A549 (cell line): ENCODE measurements at regions not wholly inside any gene's neighbourhood (a gene's known extent, or its start where the extent isn't known, plus 50 kb on each side); places are given as distances from the start of the nearest gene placed in this dataset.

Experiments used
- ATAC-seq, 2 experiments: fragments of 200-7000 bp in 1 of 2; fragments of >200 bp in 1 of 2; cut with Nextera tagmentation in 1 of 2; cut with Tn5 transposase in 1 of 2; 3 replicates each; pipeline versions ENCODE4 v1.8.0 to v1.9.1; 2018 to 2020; ENCODE audit warnings: mild to moderate bottlenecking in 1 of 2, moderate library complexity in 1 of 2
- CTCF ChIA-PET: fragments of 300-600 bp; sonication (Branson Sonifier 250); formaldehyde crosslinking; extraction: SDS; loops from one replicate; lab custom pipeline; 2021; ENCODE audit warnings: antibody characterized with exemption, inconsistent platforms; lab: Yijun Ruan, JAX
- POLR2A ChIA-PET: fragments of 350-600 bp; formaldehyde crosslinking; extraction: SDS; loops from one replicate; lab custom pipeline; 2021; ENCODE audit warnings: antibody characterized with exemption, inconsistent platforms; lab: Yijun Ruan, JAX
- DNase-seq, 2 experiments: peaks; one replicate each; pipeline versions ENCODE4 v3.0.0 to v3.0.0-alpha.2; 2011 to 2016; ENCODE audit warnings: low read depth in 1 of 2, low spot score in 1 of 2
- FAIRE-seq: peaks from 2 replicates; lab custom pipeline; 2011; peaks lifted over from hg19 to GRCh38; lab: Jason Lieb, UNC
- H3K27ac ChIP-seq, 2 experiments: fragments of >200 bp; sonication (Bioruptor Twin); formaldehyde crosslinking; 3 replicates each; pipeline ENCODE4 v1.5.1; 2016 to 2017
- H3K4me1 ChIP-seq: fragments of >200 bp; sonication (Bioruptor Twin); formaldehyde crosslinking; 3 replicates; pipeline ENCODE4 v1.6.1; 2016
- H3K4me2 ChIP-seq: fragments of >200 bp; sonication (Bioruptor Twin); formaldehyde crosslinking; 3 replicates; pipeline ENCODE4 v1.6.1; 2016
- H3K4me3 ChIP-seq: fragments of >200 bp; sonication (Bioruptor Twin); formaldehyde crosslinking; 3 replicates; pipeline ENCODE4 v1.5.1; 2016
- H3K9me3 ChIP-seq: fragments of >200 bp; sonication (Bioruptor Twin); formaldehyde crosslinking; 3 replicates; pipeline ENCODE4 v1.6.1; 2016
- BHLHE40 ChIP-seq: IDR thresholded peaks from 2 replicates; pipeline ENCODE4 v1.6.1; 2012; ENCODE audit warnings: low read depth, low read length, inconsistent platforms
- CBX2 ChIP-seq: fragments of 200-600 bp; sonication (generic); IDR thresholded peaks from 2 replicates; pipeline ENCODE4 v1.6.1; 2016; ENCODE audit warnings: low read depth, mild to moderate bottlenecking, borderline replicate concordance
- CBX8 ChIP-seq: fragments of 200-600 bp; sonication (generic); IDR thresholded peaks from 2 replicates; pipeline ENCODE4 v1.6.1; 2016
- CEBPB ChIP-seq, 2 experiments: fragments of >200 bp in 1 of 2; sonication (Bioruptor Twin) in 1 of 2; formaldehyde crosslinking in 1 of 2; IDR thresholded peaks; 2 replicates each; pipeline ENCODE4 v1.6.1; 2012 to 2016
- CHD4 ChIP-seq: fragments of 200-600 bp; sonication (generic); IDR thresholded peaks from 2 replicates; pipeline ENCODE4 v1.6.1; 2016; ENCODE audit warnings: antibody characterized with exemption, mild to moderate bottlenecking, borderline replicate concordance
- CTCF ChIP-seq: fragments of >200 bp; sonication (Bioruptor Twin); formaldehyde crosslinking; IDR thresholded peaks from 3 replicates; pipeline ENCODE4 v1.5.1; 2016
- EHMT2 ChIP-seq: fragments of 200-600 bp; sonication (generic); IDR thresholded peaks from 2 replicates; pipeline ENCODE4 v1.6.1; 2016; ENCODE audit warnings: antibody characterized with exemption, low read depth, mild to moderate bottlenecking, moderate library complexity
- FOSL2 ChIP-seq, 2 experiments: fragments of 450-650 bp in 1 of 2; fragments of >200 bp in 1 of 2; sonication (Bioruptor Twin) in 1 of 2; formaldehyde crosslinking; IDR thresholded peaks; 2 replicates each; pipeline versions ENCODE4 v1.5.0 to v1.6.1; 2016 to 2020; ENCODE audit warnings: mild to moderate bottlenecking in 1 of 2, moderate library complexity in 1 of 2
- HMGXB4 ChIP-seq: fragments of 250-450 bp; sonication (Bioruptor Pico); IDR thresholded peaks from 2 replicates; pipeline ENCODE4 v1.5.0; 2021; ENCODE audit warnings: mild to moderate bottlenecking, moderate library complexity, borderline replicate concordance
- JUN ChIP-seq, 2 experiments: fragments of >200 bp; sonication (Bioruptor Twin); formaldehyde crosslinking; IDR thresholded peaks; 2 replicates in 1 of 2; 3 replicates in 1 of 2; pipeline ENCODE4 v1.6.1; 2016 to 2017
- KDM1A ChIP-seq: fragments of 200-600 bp; sonication (generic); IDR thresholded peaks from 2 replicates; pipeline ENCODE4 v1.6.1; 2016; ENCODE audit warnings: low read depth, mild to moderate bottlenecking
- NR3C1 ChIP-seq: fragments of >200 bp; sonication (Bioruptor Twin); formaldehyde crosslinking; IDR thresholded peaks from 3 replicates; pipeline ENCODE4 v1.6.1; 2017
- POLR2AphosphoS2 ChIP-seq: conservative IDR thresholded peaks from 2 replicates; pipeline ENCODE4 v1.6.1; 2012; ENCODE audit warnings: low read length, improper control_type of control experiment, inconsistent platforms
- REST ChIP-seq: fragments of 200-600 bp; sonication (generic); IDR thresholded peaks from 2 replicates; pipeline ENCODE4 v1.6.1; 2016; ENCODE audit warnings: antibody characterized with exemption, mild to moderate bottlenecking, moderate library complexity
- SREBF2 ChIP-seq: fragments of 450-650 bp; IDR thresholded peaks from 2 replicates; pipeline ENCODE4 v1.6.1; 2014; ENCODE audit warnings: mild to moderate bottlenecking, moderate library complexity
- TFCP2L1 ChIP-seq: fragments of 250-450 bp; sonication (Bioruptor Pico); IDR thresholded peaks from 2 replicates; pipeline ENCODE4 v1.5.0; 2021; ENCODE audit warnings: mild to moderate bottlenecking
- TP53 ChIP-seq: fragments of 250-450 bp; sonication (Bioruptor Pico); IDR thresholded peaks from 2 replicates; pipeline ENCODE4 v1.5.0; 2021; ENCODE audit warnings: mild to moderate bottlenecking, moderate library complexity
- ZNF302 ChIP-seq: fragments of 250-450 bp; sonication (Bioruptor Pico); IDR thresholded peaks from 2 replicates; pipeline ENCODE4 v1.9.0; 2021; ENCODE audit warnings: inconsistent platforms, mild to moderate bottlenecking, moderate library complexity
- WGBS: methylation state at CpG from one replicate; pipeline ENCODE4 v1.1.6; 2017; ENCODE audit errors: missing lambda C conversion rate; 5-methylcytosine and 5-hydroxymethylcytosine counted together

GRCh38 chr5:109614301-109614700 is 75.4 kb upstream of the MAN2A1 start:
- no peak overlapping the region for H3K27ac ChIP-seq
- no peak for DNase-seq
- H3K4me1 ChIP-seq: no peaks in the 10 kb centered on the region
- H3K9me3 ChIP-seq: no peaks in the 10 kb centered on the region
- ChIA-PET CTCF (no interaction called here), POLR2A (no interaction called here)
- 45% methylated on average over 4 of the region's 4 CpGs for WGBS
- no peak for FAIRE-seq
- H3K4me3 ChIP-seq: no peak overlapping the region
- H3K4me2 ChIP-seq: no peak overlapping the region
- TF ChIP-seq TFCP2L1: no peak
- no peak for TF ChIP-seq NR3C1
- no peak for TF ChIP-seq FOSL2 (IDR thresholded peaks at IDR 0.05)
- no peak for TF ChIP-seq FOSL2 (CRISPR knock-in tag; IDR thresholded peaks at IDR 0.05)
- no peak for TF ChIP-seq POLR2AphosphoS2
- TF ChIP-seq BHLHE40: no peak
- TF ChIP-seq HMGXB4: no peak
- TF ChIP-seq CBX2: no peak
- TF ChIP-seq SREBF2: no peak
- TF ChIP-seq REST: no peak
- no peak for TF ChIP-seq CBX8
- TF ChIP-seq TP53 (CRISPR knock-in tag): no peak
- no peak for TF ChIP-seq JUN (IDR thresholded peaks at IDR 0.05)
- no peak for TF ChIP-seq EHMT2
- no peak for TF ChIP-seq ZNF302 (CRISPR knock-in tag)
- no peak for TF ChIP-seq CHD4
- no peak for TF ChIP-seq CTCF
- ATAC-seq: no peak

- Histone ChIP-seq H3K4me3 (no peak overlapping the region), H3K4me2 (no peak overlapping the region), H3K9me3 (no peaks in the 10 kb centered on the region), H3K4me1 (no peaks in the 10 kb centered on the region), H3K27ac (no peak overlapping the region)
- TF ChIP-seq KDM1A (no peak), CHD4 (no peak), CEBPB (IDR thresholded peaks at IDR 0.05) (no peak)
- POLR2A ChIA-PET: no interaction called here
- ATAC-seq (no peak), FAIRE-seq (no peak), DNase-seq (no peak)
- CTCF ChIA-PET: no interaction called here
- 37% methylated on average over 6 of the region's 6 CpGs for WGBS
These were observed 77.3 kb upstream of the MAN2A1 start for GRCh38 chr5:109612278-109612905.
